Activated T-helper 2 cell treated with anti-CD3 and anti-CD28 coated beads, Interferon-gamma antibody, Interleukin-2, Interleukin-4, amounts not matched to agents 10 μg/mL and 5 μg/mL and 100 μg/mL, durations not matched to agents 14 hours and 24 hours and 36 hours (primary cell): ENCODE measurements at regions not wholly inside any gene's neighbourhood (a gene's known extent, or its start where the extent isn't known, plus 50 kb on each side); places are given as distances from the start of the nearest gene placed in this dataset.

ENCODE experiments used
- DNase-seq: peaks from one replicate; pipeline ENCODE4 v3.0.0; 2021; ENCODE audit warnings: low spot score
- H3K27ac Mint-ChIP-seq: one replicate; pipeline ENCODE4 v1.8.0; 2021; ENCODE audit warnings: mixed read lengths
- H3K27me3 Mint-ChIP-seq: one replicate; pipeline ENCODE4 v1.8.0; 2021; ENCODE audit warnings: low read depth, mixed read lengths
- H3K36me3 Mint-ChIP-seq: one replicate; pipeline ENCODE4 v1.8.0; 2021; ENCODE audit warnings: low read depth, mixed read lengths
- H3K4me1 Mint-ChIP-seq: one replicate; pipeline ENCODE4 v1.8.0; 2021; ENCODE audit warnings: low read depth, mixed read lengths
- H3K4me3 Mint-ChIP-seq: one replicate; pipeline ENCODE4 v1.8.0; 2021; ENCODE audit warnings: low read depth, mild to moderate bottlenecking, moderate library complexity, mixed read lengths
- H3K9me3 Mint-ChIP-seq: one replicate; pipeline ENCODE4 v1.8.0; 2021; ENCODE audit warnings: mixed read lengths
- intact Hi-C: fragments of 100-400 bp; cut with micrococcal nuclease; formaldehyde crosslinking; loops from one replicate; pipeline ENCODE4 v1.15.1; 2023

DNA sequence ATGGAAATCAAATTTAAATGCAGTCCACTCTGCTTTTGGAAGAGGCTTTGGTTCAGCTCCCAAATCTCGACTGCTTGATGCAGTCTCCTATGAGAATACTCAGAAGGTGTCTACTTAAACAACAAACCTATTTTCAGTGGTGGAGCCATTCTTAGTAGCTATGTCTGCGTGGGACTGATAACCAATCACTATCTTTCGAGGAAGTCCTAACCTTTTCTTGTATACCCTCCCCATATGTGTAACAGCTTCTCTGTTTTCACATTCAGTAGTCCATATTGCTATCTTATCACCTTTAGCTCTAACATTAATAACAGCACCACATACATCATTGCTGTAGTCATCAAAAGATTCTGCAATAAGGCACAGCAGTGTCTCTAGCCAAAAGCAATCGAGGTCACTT lies 333.0 kb upstream of the ATP11B start:
- no peak overlapping the region for H3K4me3 Mint-ChIP-seq
- no peak overlapping the region for H3K27ac Mint-ChIP-seq
- intact Hi-C loops: no loop called here
- H3K36me3 Mint-ChIP-seq: no peaks in the 10 kb centered on the region
- no peaks in the 10 kb centered on the region for H3K4me1 Mint-ChIP-seq
- H3K27me3 Mint-ChIP-seq: no peaks in the 10 kb centered on the region
- no peak for DNase-seq
- no peaks in the 10 kb centered on the region for H3K9me3 Mint-ChIP-seq

- no peaks in the 10 kb centered on the region for H3K36me3 Mint-ChIP-seq
- no peaks in the 10 kb centered on the region for H3K27me3 Mint-ChIP-seq
- no peaks in the 10 kb centered on the region for H3K9me3 Mint-ChIP-seq
- H3K4me1 Mint-ChIP-seq: no peaks in the 10 kb centered on the region
- no peak overlapping the region for H3K27ac Mint-ChIP-seq
- DNase-seq: no peak
- no peak overlapping the region for H3K4me3 Mint-ChIP-seq
- intact Hi-C loops: no loop called here
Observed at GRCh38 chr3:182462152-182462551, 331.2 kb upstream of the ATP11B start.

- H3K36me3 Mint-ChIP-seq: no peaks in the 10 kb centered on the region
- H3K4me3 Mint-ChIP-seq: no peak overlapping the region
- H3K27ac Mint-ChIP-seq: no peak overlapping the region
- no peaks in the 10 kb centered on the region for H3K4me1 Mint-ChIP-seq
- DNase-seq: no peak
- H3K9me3 Mint-ChIP-seq: no peaks in the 10 kb centered on the region
- no peaks in the 10 kb centered on the region for H3K27me3 Mint-ChIP-seq
- intact Hi-C loops: no loop called here
Observed at GRCh38 chr3:182464513-182465145, 328.7 kb upstream of the ATP11B start.

- DNase-seq: no peak
- H3K9me3 Mint-ChIP-seq: no peaks in the 10 kb centered on the region
- intact Hi-C loops: no loop called here
- no peaks in the 10 kb centered on the region for H3K36me3 Mint-ChIP-seq
- H3K4me1 Mint-ChIP-seq: no peaks in the 10 kb centered on the region
- no peaks in the 10 kb centered on the region for H3K27me3 Mint-ChIP-seq
- H3K27ac Mint-ChIP-seq: no peak overlapping the region
- no peak overlapping the region for H3K4me3 Mint-ChIP-seq
Observed at GRCh38 chr3:182465301-182466185, 327.8 kb upstream of the ATP11B start.

GRCh38 chr3:182469086-182469485 lies 324.2 kb upstream of the ATP11B start:
- intact Hi-C loops: no loop called here
- no peaks in the 10 kb centered on the region for H3K27me3 Mint-ChIP-seq
- no peak for DNase-seq
- no peak overlapping the region for H3K27ac Mint-ChIP-seq
- H3K9me3 Mint-ChIP-seq: no peaks in the 10 kb centered on the region
- no peak overlapping the region for H3K4me3 Mint-ChIP-seq
- no peaks in the 10 kb centered on the region for H3K4me1 Mint-ChIP-seq
- no peaks in the 10 kb centered on the region for H3K36me3 Mint-ChIP-seq

GRCh38 chr3:182470187-182470586 lies 323.1 kb upstream of the ATP11B start:
- no peak for DNase-seq
- intact Hi-C loops: no loop called here

GRCh38 chr3:182473191-182473710 lies 320.1 kb upstream of the ATP11B start:
- Mint-ChIP-seq H3K36me3 (no peaks in the 10 kb centered on the region), H3K27me3 (no peaks in the 10 kb centered on the region), H3K9me3 (no peaks in the 10 kb centered on the region), H3K27ac (no peak overlapping the region), H3K4me1 (no peaks in the 10 kb centered on the region), H3K4me3 (no peak overlapping the region)
- intact Hi-C loops: no loop called here
- DNase-seq: no peak

More at GRCh38 chr3:182470187-182470586, 323.1 kb upstream of the ATP11B start:
- Mint-ChIP-seq H3K9me3 (no peaks in the 10 kb centered on the region), H3K27me3 (no peaks in the 10 kb centered on the region), H3K4me3 (no peak overlapping the region), H3K27ac (no peak overlapping the region), H3K36me3 (no peaks in the 10 kb centered on the region), H3K4me1 (no peaks in the 10 kb centered on the region)

- H3K36me3 Mint-ChIP-seq: no peaks in the 10 kb centered on the region
- H3K27ac Mint-ChIP-seq: no peak overlapping the region
- H3K27me3 Mint-ChIP-seq: no peaks in the 10 kb centered on the region
- H3K4me1 Mint-ChIP-seq: no peaks in the 10 kb centered on the region
- H3K4me3 Mint-ChIP-seq: no peak overlapping the region
- H3K9me3 Mint-ChIP-seq: no peaks in the 10 kb centered on the region
- intact Hi-C loops: no loop called here
- DNase-seq: no peak
Observed at GRCh38 chr3:182478369-182478768, 314.9 kb upstream of the ATP11B start.

GRCh38 chr3:182479419-182480336 lies 313.6 kb upstream of the ATP11B start:
- no peaks in the 10 kb centered on the region for H3K36me3 Mint-ChIP-seq
- H3K27ac Mint-ChIP-seq: no peak overlapping the region
- H3K9me3 Mint-ChIP-seq: no peaks in the 10 kb centered on the region
- H3K4me3 Mint-ChIP-seq: no peak overlapping the region
- intact Hi-C loops: no loop called here
- no peak for DNase-seq
- H3K4me1 Mint-ChIP-seq: no peaks in the 10 kb centered on the region
- H3K27me3 Mint-ChIP-seq: no peaks in the 10 kb centered on the region

GRCh38 chr3:182482705-182483104 lies 310.6 kb upstream of the ATP11B start:
- Mint-ChIP-seq H3K27me3 (no peaks in the 10 kb centered on the region), H3K4me1 (no peaks in the 10 kb centered on the region), H3K27ac (no peak overlapping the region), H3K4me3 (no peak overlapping the region), H3K9me3 (no peaks in the 10 kb centered on the region), H3K36me3 (no peaks in the 10 kb centered on the region)
- intact Hi-C loops: no loop called here
- no peak for DNase-seq

DNA sequence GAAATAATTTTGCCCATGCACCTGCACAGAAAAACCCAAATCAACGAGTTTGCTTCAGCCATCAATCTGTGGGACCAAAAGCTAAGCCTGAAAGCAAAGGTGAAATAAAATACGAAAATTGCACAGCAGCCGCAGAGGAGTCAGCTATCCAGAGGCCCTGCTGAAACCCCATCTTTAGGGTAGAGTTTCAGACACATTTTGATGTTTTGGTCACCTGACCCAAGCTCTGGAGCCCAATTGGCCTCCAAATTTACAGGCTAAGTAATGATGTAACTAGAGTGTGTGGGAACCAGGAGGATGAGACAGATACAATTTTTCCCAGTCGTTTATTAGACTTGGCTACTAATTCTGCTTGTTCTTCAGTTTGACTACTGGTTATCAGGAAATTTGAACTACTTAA lies 308.6 kb upstream of the ATP11B start:
- no peak for DNase-seq
- H3K36me3 Mint-ChIP-seq: no peaks in the 10 kb centered on the region
- intact Hi-C loops: no loop called here
- H3K9me3 Mint-ChIP-seq: no peaks in the 10 kb centered on the region
- no peak overlapping the region for H3K4me3 Mint-ChIP-seq
- H3K27me3 Mint-ChIP-seq: no peaks in the 10 kb centered on the region
- H3K27ac Mint-ChIP-seq: no peak overlapping the region
- H3K4me1 Mint-ChIP-seq: no peaks in the 10 kb centered on the region

GRCh38 chr3:182485301-182485700 lies 308.0 kb upstream of the ATP11B start:
- no peaks in the 10 kb centered on the region for H3K27me3 Mint-ChIP-seq
- no peak for DNase-seq
- H3K4me3 Mint-ChIP-seq: no peak overlapping the region
- H3K4me1 Mint-ChIP-seq: no peaks in the 10 kb centered on the region
- no peaks in the 10 kb centered on the region for H3K36me3 Mint-ChIP-seq
- intact Hi-C loops: no loop called here
- H3K27ac Mint-ChIP-seq: no peak overlapping the region
- no peaks in the 10 kb centered on the region for H3K9me3 Mint-ChIP-seq
